Gastroesophageal sphincter (tissue), 3 donors: ENCODE measurements at regions not wholly inside any gene's neighbourhood (a gene's known extent, or its start where the extent isn't known, plus 50 kb on each side); places are given as distances from the start of the nearest gene placed in this dataset.

ENCODE experiments used
- CTCF ChIP-seq, 4 experiments: fragments of 200-600 bp in 2 of 4; fragments of 450-650 bp in 2 of 4; sonication (generic) in 1 of 4; IDR thresholded peaks; one replicate each; pipeline ENCODE4 v1.5.1; 2017 to 2019; ENCODE audit warnings: antibody characterized with exemption in 4 of 4, mild to moderate bottlenecking in 2 of 4, moderate library complexity in 2 of 4
- POLR2A ChIP-seq, 2 donors: fragments of 450-650 bp; IDR thresholded peaks; one replicate each; pipeline ENCODE4 v1.6.1; 2017; ENCODE audit warnings: antibody characterized with exemption in 2 of 2, mild to moderate bottlenecking in 2 of 2, moderate library complexity in 1 of 2
- POLR2AphosphoS5 ChIP-seq: sonication (generic); formaldehyde crosslinking; IDR thresholded peaks from one replicate; pipeline ENCODE4 v1.6.1; 2017; ENCODE audit warnings: antibody characterized with exemption

- no peak for TF ChIP-seq CTCF (IDR thresholded peaks at IDR 0.05)
- no peak for TF ChIP-seq POLR2A (IDR thresholded peaks at IDR 0.05)
- TF ChIP-seq POLR2AphosphoS5 = no peak
These were observed 140.6 kb upstream of the JCAD start for GRCh38 chr10:30200017-30200415.
